Activated T-helper 2 cell treated with anti-CD3 and anti-CD28 coated beads, Interferon-gamma antibody, Interleukin-2, Interleukin-4, amounts not matched to agents 10 μg/mL and 5 μg/mL and 100 μg/mL, durations not matched to agents 14 hours and 24 hours and 36 hours (primary cell): ENCODE measurements at regions not wholly inside any gene's neighbourhood (a gene's known extent, or its start where the extent isn't known, plus 50 kb on each side); places are given as distances from the start of the nearest gene placed in this dataset.

Source experiments
- DNase-seq: peaks from one replicate; pipeline ENCODE4 v3.0.0; 2021; ENCODE audit warnings: low spot score
- H3K27ac Mint-ChIP-seq: one replicate; pipeline ENCODE4 v1.8.0; 2021; ENCODE audit warnings: mixed read lengths
- H3K27me3 Mint-ChIP-seq: one replicate; pipeline ENCODE4 v1.8.0; 2021; ENCODE audit warnings: low read depth, mixed read lengths
- H3K36me3 Mint-ChIP-seq: one replicate; pipeline ENCODE4 v1.8.0; 2021; ENCODE audit warnings: low read depth, mixed read lengths
- H3K4me1 Mint-ChIP-seq: one replicate; pipeline ENCODE4 v1.8.0; 2021; ENCODE audit warnings: low read depth, mixed read lengths
- H3K4me3 Mint-ChIP-seq: one replicate; pipeline ENCODE4 v1.8.0; 2021; ENCODE audit warnings: low read depth, mild to moderate bottlenecking, moderate library complexity, mixed read lengths
- H3K9me3 Mint-ChIP-seq: one replicate; pipeline ENCODE4 v1.8.0; 2021; ENCODE audit warnings: mixed read lengths
- intact Hi-C: fragments of 100-400 bp; cut with micrococcal nuclease; formaldehyde crosslinking; loops from one replicate; pipeline ENCODE4 v1.15.1; 2023

DNA sequence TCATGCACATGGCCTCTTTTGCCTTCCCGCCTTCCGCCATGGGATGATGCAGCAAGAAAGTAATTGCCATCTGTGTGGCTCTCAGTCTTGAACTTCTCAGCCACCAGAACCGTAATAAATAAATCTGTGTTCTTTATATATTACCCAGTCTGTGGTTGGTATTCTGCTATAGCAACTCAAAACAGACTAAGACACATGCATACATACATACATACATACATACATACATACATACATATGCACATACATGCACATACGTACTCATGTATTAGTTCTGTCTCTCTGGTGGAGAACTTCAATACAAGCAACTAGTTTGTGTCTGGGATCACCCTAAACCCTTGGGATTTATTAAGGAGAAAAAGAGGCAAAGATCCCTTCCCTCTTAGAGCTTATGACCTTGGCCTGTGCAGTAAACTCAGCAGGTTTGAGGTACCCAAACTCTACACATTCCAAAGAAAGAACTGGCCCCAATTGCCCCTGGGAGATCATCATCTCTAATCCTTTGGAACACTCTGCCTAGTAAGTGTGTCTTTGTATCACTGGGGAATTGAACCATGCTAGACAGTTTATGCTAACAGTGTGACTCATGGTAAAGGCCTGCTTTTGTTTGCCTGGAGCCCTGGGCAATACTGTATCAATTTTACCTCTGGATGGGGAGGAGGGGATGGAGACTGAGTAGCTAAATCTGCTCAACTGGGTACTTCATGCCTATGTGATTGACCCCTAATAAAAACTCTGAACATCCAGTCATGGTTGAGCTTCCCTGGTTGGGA, 115.6 kb upstream of the LMCD1 start:
- Mint-ChIP-seq H3K4me3 (no peak overlapping the region), H3K27me3 (no peaks in the 10 kb centered on the region), H3K4me1 (no peaks in the 10 kb centered on the region), H3K9me3 (no peaks in the 10 kb centered on the region), H3K36me3 (no peaks in the 10 kb centered on the region), H3K27ac (no peak overlapping the region)
- intact Hi-C loops, result no loop called here
- no peak for DNase-seq

DNA sequence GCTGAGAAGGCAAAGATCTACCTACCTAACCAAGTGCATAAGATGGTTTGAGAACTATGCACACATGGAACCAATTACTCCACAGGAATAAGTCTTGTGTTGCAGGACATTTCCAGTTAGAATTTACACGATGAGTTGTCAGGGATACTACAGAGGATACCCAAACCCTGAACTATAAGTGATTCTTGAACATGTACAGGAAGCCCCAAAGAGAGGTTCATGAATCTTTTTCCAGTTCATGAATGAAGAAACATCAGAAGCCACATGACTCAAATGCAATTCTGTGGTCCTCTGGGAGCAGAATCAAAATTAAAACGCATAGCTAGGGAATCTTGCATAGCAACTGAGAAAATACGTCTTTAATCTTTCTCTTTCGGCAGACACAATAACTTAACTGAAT, 114.1 kb upstream of the LMCD1 start:
- Mint-ChIP-seq H3K36me3 (no peaks in the 10 kb centered on the region), H3K4me1 (no peaks in the 10 kb centered on the region), H3K9me3 (no peaks in the 10 kb centered on the region), H3K27ac (no peak overlapping the region), H3K27me3 (no peaks in the 10 kb centered on the region), H3K4me3 (no peak overlapping the region)
- intact Hi-C loops, result no loop called here
- DNase-seq, result no peak

DNA sequence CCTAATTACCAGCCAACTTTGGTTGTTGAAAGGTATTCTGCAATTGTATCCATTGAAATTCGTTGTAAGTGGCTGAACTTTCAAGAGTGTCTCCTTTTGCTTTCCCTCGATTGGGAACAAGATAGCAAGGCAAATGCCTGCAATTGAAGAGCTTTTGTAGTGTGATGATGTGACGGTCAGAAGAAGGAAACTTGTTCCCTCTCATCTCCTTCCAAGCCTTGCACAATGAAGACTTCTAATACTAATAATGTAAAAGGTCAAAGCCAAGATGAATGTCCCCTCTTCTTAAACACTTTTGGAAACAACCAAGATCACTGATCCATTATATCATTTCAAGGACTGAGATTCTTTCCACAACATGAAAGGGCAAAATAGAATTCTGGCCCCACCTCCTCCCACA, 101.9 kb upstream of the LMCD1 start:
- Mint-ChIP-seq H3K4me3 (no peak overlapping the region), H3K36me3 (no peaks in the 10 kb centered on the region), H3K27me3 (peaks cover 4% of the 10 kb centered on the region), H3K4me1 (no peaks in the 10 kb centered on the region), H3K9me3 (no peaks in the 10 kb centered on the region), H3K27ac (no peak overlapping the region)
- intact Hi-C loops, result no loop called here
- no peak for DNase-seq

DNA sequence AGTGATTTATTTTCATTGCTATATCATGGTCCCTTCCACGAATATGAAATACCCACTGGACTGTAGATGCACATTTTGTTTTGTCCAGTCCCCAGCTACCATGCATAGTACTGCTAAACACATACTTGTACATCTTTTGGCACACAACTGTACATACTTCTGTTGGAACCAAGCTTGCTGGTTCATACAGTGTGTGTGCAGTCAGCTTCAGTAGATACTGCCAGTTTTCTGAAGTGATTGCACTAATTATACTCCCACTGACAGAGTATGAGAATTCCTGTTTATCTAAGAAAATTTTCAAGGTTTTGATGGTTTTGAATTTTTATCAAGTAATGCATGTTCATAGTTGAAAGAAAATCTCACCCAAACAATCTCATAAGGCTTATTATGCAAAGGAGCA, 100.7 kb upstream of the LMCD1 start:
- Mint-ChIP-seq H3K27me3 (peaks cover 4% of the 10 kb centered on the region), H3K9me3 (no peaks in the 10 kb centered on the region), H3K36me3 (no peaks in the 10 kb centered on the region), H3K4me3 (no peak overlapping the region), H3K27ac (no peak overlapping the region), H3K4me1 (no peaks in the 10 kb centered on the region)
- intact Hi-C loops, result no loop called here
- no peak for DNase-seq

DNA sequence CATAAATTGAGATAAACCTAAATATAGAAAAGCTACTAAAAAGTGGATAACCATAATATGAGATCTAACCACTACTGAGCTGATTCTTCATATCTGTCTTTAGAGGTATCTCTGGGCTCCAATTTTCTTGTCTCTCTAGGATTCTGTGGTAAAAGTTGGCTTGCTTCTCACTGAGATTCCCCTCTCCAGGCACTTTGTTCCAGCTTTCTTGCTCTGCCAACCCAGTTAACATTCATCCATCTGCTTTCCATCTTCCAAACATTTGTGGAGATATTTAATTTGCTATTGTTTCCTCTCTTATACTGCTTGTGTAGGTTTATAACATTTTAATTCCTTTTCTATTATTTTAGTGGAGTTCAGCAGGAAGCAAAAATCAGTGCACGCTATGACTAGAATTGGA, 97.6 kb upstream of the LMCD1 start:
- H3K27me3 Mint-ChIP-seq, result peaks cover 9% of the 10 kb centered on the region
- H3K27ac Mint-ChIP-seq, result no peak overlapping the region
- DNase-seq, result no peak
- intact Hi-C loops, result no loop called here
- no peaks in the 10 kb centered on the region for H3K4me1 Mint-ChIP-seq
- H3K4me3 Mint-ChIP-seq, result no peak overlapping the region
- no peaks in the 10 kb centered on the region for H3K36me3 Mint-ChIP-seq
- H3K9me3 Mint-ChIP-seq, result no peaks in the 10 kb centered on the region

DNA sequence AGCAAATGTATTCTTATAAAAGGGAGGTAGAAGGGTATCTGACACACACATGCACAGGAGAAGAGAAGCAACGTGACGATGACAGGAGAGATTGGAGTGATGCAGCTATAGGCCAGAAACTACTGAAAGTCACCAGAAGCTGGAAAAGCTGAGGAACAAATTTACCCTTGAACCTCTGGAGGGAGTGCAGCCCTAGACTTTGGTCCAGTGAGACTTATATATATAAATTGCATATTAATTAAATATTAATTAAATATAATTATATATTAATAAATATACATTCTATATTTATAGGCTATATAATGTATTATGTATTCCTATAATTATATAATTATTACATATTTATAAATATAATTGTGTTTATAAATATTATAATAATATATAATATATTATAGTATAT, 96.5 kb upstream of the LMCD1 start:
- H3K9me3 Mint-ChIP-seq, result no peaks in the 10 kb centered on the region
- peaks cover 9% of the 10 kb centered on the region for H3K27me3 Mint-ChIP-seq
- no peak overlapping the region for H3K4me3 Mint-ChIP-seq

DNA sequence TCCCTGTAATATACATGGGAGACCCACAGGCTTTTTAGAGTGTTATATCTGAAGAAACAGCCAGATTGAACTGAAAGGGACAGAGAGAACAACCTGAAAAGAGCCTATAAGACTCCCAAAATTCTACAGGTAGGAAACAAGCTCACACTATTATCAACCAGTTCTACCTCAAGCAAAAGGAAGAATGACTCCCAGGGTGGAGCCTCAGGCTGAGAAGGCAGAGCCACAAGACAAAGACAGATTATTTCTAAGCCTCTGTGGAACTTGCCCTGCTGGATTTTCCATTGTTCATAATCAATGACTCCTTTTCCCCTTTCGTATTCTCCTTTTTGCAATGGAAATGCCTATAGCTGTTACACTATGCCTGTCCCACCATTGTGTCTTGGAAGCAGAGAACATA, 95.1 kb upstream of the LMCD1 start:
- Mint-ChIP-seq H3K4me1 (no peaks in the 10 kb centered on the region), H3K9me3 (no peaks in the 10 kb centered on the region), H3K4me3 (no peak overlapping the region), H3K27me3 (peaks cover 7% of the 10 kb centered on the region), H3K36me3 (no peaks in the 10 kb centered on the region), H3K27ac (no peak overlapping the region)
- DNase-seq, result no peak
- intact Hi-C loops, result no loop called here

More for the DNA sequence above, 96.5 kb upstream of the LMCD1 start:
- intact Hi-C loops, result no loop called here
- Mint-ChIP-seq H3K36me3 (no peaks in the 10 kb centered on the region), H3K4me1 (no peaks in the 10 kb centered on the region), H3K27ac (no peak overlapping the region)
- DNase-seq, result no peak

DNA sequence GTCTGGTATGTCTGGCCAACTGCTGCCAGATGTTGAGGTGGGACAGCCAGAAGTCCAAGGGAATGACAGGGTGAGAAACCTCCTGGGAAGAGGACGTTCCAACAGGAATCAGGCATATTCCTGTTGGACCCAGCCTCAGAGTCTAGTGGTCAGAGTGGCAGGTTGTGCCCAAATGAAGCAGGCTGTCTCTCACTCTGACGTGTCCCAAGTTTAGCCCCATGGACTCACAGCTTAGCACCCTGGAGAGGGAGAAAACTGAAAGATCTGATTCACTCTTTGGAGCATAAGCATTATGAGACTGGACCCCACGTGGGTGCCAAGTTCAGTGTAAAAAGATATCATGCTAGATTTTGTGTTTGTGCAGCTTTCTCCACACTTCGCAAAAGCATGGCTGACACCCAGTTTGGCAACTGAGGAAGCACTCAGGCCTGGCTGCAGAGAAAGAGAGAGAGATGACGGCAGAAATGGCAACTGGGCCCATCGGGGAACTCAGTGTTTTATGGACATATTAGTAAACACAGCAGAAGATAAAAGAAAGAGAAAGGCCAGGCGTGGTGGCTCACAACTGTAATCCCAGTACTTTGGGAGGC, 88.2 kb upstream of the LMCD1 start:
- DNase-seq, result no peak
- H3K27ac Mint-ChIP-seq, result no peak overlapping the region
- no peaks in the 10 kb centered on the region for H3K27me3 Mint-ChIP-seq
- H3K4me3 Mint-ChIP-seq, result no peak overlapping the region
- no peaks in the 10 kb centered on the region for H3K36me3 Mint-ChIP-seq
- intact Hi-C loops, result no loop called here
- no peaks in the 10 kb centered on the region for H3K9me3 Mint-ChIP-seq
- no peaks in the 10 kb centered on the region for H3K4me1 Mint-ChIP-seq

DNA sequence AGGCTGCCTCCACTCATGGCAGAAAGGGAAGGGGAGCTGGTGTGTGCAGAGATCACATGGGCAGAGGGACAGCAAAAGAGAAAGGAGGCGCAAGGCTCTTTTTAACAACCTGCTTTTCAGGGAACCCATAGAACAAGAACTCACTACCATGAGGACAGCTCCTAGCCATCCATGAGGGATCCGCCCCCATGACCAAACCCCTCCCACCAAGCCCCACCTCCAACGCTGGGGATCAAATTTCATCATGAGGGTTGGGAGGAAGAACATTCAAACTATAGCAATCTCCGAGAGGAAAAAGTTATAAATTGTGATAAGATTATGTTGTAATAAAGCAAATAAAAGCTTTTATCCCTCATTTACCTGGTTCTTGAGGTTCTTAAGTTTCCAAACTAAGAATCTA, 84.7 kb upstream of the LMCD1 start:
- DNase-seq, result no peak
- H3K27ac Mint-ChIP-seq, result no peak overlapping the region
- intact Hi-C loops, result loop anchor here (1.0 kb wide), 1 partner anchor 92 kb away; no protein-coding TSS in a partner anchor
- no peak overlapping the region for H3K4me3 Mint-ChIP-seq
- no peaks in the 10 kb centered on the region for H3K36me3 Mint-ChIP-seq
- H3K27me3 Mint-ChIP-seq, result no peaks in the 10 kb centered on the region
- H3K9me3 Mint-ChIP-seq, result no peaks in the 10 kb centered on the region
- no peaks in the 10 kb centered on the region for H3K4me1 Mint-ChIP-seq

DNA sequence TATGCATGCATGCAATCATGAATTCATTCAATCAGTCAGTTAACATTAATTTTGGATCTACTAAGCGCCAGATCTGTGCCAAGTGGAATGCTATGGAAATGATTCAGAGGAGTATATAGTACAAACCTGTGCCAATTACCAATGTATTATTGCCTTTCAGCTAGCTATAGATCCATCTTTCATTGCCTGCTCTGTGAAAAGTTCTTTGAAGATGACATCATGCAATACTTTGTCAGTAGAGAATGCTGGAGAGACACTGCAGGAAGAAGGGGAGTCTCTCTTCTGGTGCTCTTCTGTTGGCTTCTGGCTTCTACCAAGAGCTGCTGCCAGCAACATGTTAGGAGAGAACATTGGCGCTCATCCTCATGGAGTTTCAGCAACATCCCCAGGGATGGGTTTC, 81.0 kb upstream of the LMCD1 start:
- Mint-ChIP-seq H3K27ac (no peak overlapping the region), H3K4me3 (no peak overlapping the region), H3K36me3 (no peaks in the 10 kb centered on the region), H3K4me1 (no peaks in the 10 kb centered on the region), H3K27me3 (no peaks in the 10 kb centered on the region), H3K9me3 (no peaks in the 10 kb centered on the region)
- DNase-seq, result no peak
- intact Hi-C loops, result no loop called here

DNA sequence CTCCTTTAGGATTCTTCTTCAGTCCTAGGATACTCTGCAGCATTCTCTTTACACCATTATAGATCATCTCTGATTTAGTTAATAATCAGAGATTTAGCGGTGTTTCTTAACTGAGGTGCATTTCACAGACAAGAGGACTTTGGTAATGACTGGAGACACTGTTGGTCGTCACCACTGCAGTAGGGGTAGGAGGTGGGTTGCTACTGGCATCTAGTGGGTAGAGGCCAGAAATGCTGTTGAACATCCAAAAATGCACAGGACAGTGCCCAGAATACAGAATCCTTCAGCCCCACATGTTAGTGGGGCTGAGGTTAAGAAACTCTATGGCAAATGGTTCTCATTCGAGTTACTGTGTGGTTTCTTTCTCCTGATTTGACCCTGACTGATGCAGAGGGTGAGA, 80.4 kb upstream of the LMCD1 start:
- H3K36me3 Mint-ChIP-seq, result no peaks in the 10 kb centered on the region

DNA sequence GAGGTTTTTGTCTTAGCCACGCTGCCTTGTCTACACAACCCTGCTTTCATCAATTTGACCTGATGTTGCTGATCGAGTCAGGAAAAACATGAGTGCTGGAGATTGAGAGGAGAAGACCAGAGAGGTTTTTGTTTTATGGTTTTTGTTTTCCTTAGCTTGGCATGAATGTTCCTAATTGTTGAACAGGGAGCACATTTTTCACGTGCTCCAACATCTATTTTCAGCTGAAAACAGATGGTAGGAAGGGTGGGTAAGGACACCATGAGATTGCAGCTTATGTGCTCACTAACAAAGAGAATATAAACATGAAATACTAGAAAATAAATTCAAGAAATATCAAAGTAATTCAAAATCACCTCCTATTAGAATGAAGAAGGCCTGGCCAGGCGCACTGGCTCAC, 79.9 kb upstream of the LMCD1 start:
- Mint-ChIP-seq H3K4me3 (no peak overlapping the region), H3K9me3 (no peaks in the 10 kb centered on the region), H3K36me3 (no peaks in the 10 kb centered on the region), H3K27ac (no peak overlapping the region), H3K4me1 (no peaks in the 10 kb centered on the region), H3K27me3 (no peaks in the 10 kb centered on the region)
- no peak for DNase-seq
- intact Hi-C loops, result no loop called here

More for the DNA sequence above, 80.4 kb upstream of the LMCD1 start:
- no peaks in the 10 kb centered on the region for H3K27me3 Mint-ChIP-seq
- intact Hi-C loops, result no loop called here
- no peaks in the 10 kb centered on the region for H3K9me3 Mint-ChIP-seq
- no peak overlapping the region for H3K27ac Mint-ChIP-seq
- no peak for DNase-seq
- no peak overlapping the region for H3K4me3 Mint-ChIP-seq
- H3K4me1 Mint-ChIP-seq, result no peaks in the 10 kb centered on the region

DNA sequence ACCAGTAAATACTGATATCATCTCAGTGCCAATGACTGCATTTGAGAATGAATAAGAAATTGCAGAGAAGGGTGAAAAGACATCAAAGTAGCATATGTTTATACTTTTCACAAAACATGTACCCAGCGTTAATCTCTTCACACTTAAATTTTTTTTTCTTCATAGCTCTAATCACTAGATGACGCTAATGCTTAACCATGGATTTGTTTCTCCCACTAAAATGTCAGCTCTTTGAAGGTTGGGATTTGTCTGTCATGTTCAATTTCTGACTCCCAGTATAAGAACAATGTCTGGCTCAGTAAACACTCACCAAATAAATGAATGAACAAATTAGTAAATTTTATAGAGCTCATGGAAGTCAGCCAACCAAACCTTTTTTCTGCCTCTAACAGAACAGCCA, 78.3 kb upstream of the LMCD1 start:
- Mint-ChIP-seq H3K36me3 (no peaks in the 10 kb centered on the region), H3K4me3 (no peak overlapping the region), H3K9me3 (no peaks in the 10 kb centered on the region), H3K4me1 (no peaks in the 10 kb centered on the region), H3K27ac (no peak overlapping the region), H3K27me3 (no peaks in the 10 kb centered on the region)
- intact Hi-C loops, result no loop called here
- DNase-seq, result no peak
